Loucy (cell line): ENCODE measurements at regions not wholly inside any gene's neighbourhood (a gene's known extent, or its start where the extent isn't known, plus 50 kb on each side); places are given as distances from the start of the nearest gene placed in this dataset.

ENCODE experiments used
- H2AFZ ChIP-seq: fragments of 200-600 bp; sonication (generic); 2 replicates; pipeline ENCODE4 v1.6.0; 2016; ENCODE audit warnings: antibody characterized with exemption, mild to moderate bottlenecking, low read length, moderate library complexity
- H3F3A ChIP-seq: fragments of 200-600 bp; 2 replicates; pipeline ENCODE4 v1.6.0; 2016; ENCODE audit warnings: antibody characterized with exemption, low read depth, mild to moderate bottlenecking
- H3K27me3 ChIP-seq: fragments of 200-600 bp; sonication (generic); 2 replicates; pipeline ENCODE4 v1.6.1; 2014; ENCODE audit warnings: low read length, mild to moderate bottlenecking; ENCODE audit not compliant: insufficient read depth, poor library complexity, severe bottlenecking
- H3K36me3 ChIP-seq: fragments of 200-600 bp; sonication (generic); 2 replicates; pipeline ENCODE4 v1.6.1; 2016; ENCODE audit warnings: low read length; ENCODE audit not compliant: insufficient read depth
- H3K4me1 ChIP-seq: fragments of 200-600 bp; sonication (generic); 2 replicates; pipeline ENCODE4 v1.5.1; 2014; ENCODE audit warnings: low read length, mild to moderate bottlenecking; ENCODE audit not compliant: insufficient read depth, poor library complexity, severe bottlenecking
- H3K4me2 ChIP-seq: fragments of 200-600 bp; sonication (generic); 2 replicates; pipeline ENCODE4 v1.6.0; 2014; ENCODE audit warnings: antibody characterized with exemption, low read length, low read depth, mild to moderate bottlenecking; ENCODE audit not compliant: poor library complexity, severe bottlenecking
- H3K4me3 ChIP-seq: fragments of 200-600 bp; sonication (generic); 2 replicates; pipeline ENCODE4 v1.5.1; 2014; ENCODE audit warnings: low read length, mild to moderate bottlenecking, mixed read lengths; ENCODE audit not compliant: poor library complexity, severe bottlenecking
- H3K79me2 ChIP-seq: fragments of 200-600 bp; sonication (generic); 2 replicates; pipeline ENCODE4 v1.6.1; 2014; ENCODE audit warnings: low read length; ENCODE audit not compliant: insufficient read depth
- H3K9ac ChIP-seq: fragments of 200-600 bp; sonication (generic); 2 replicates; pipeline ENCODE4 v1.6.0; 2014; ENCODE audit warnings: mild to moderate bottlenecking, low read depth, low read length, moderate library complexity; ENCODE audit not compliant: poor library complexity, severe bottlenecking
- H3K9me2 ChIP-seq: fragments of 200-600 bp; sonication (generic); replicated peaks from 2 replicates; pipeline ENCODE4 v1.6.1; 2016; ENCODE audit warnings: low read depth, low read length, mixed read lengths
- H3K9me3 ChIP-seq: fragments of 200-600 bp; sonication (generic); 2 replicates; pipeline ENCODE4 v1.6.1; 2014; ENCODE audit warnings: mild to moderate bottlenecking, antibody characterized with exemption, low read length, low read depth; ENCODE audit not compliant: insufficient read depth
- H4K20me1 ChIP-seq: fragments of 200-600 bp; sonication (generic); 2 replicates; pipeline ENCODE4 v1.6.0; 2014; ENCODE audit warnings: antibody characterized with exemption, low read length, mild to moderate bottlenecking; ENCODE audit not compliant: insufficient read depth, poor library complexity, severe bottlenecking
- CTCF ChIP-seq: fragments of 200-600 bp; sonication (generic); conservative IDR thresholded peaks from 2 replicates; pipeline ENCODE4 v1.5.1; 2014; ENCODE audit warnings: mild to moderate bottlenecking, antibody characterized with exemption, low read length
- EZH2phosphoT487 ChIP-seq: fragments of 200-600 bp; IDR thresholded peaks from 2 replicates; pipeline ENCODE4 v1.6.1; 2018; ENCODE audit warnings: antibody characterized with exemption, mild to moderate bottlenecking, moderate library complexity, borderline replicate concordance

DNA sequence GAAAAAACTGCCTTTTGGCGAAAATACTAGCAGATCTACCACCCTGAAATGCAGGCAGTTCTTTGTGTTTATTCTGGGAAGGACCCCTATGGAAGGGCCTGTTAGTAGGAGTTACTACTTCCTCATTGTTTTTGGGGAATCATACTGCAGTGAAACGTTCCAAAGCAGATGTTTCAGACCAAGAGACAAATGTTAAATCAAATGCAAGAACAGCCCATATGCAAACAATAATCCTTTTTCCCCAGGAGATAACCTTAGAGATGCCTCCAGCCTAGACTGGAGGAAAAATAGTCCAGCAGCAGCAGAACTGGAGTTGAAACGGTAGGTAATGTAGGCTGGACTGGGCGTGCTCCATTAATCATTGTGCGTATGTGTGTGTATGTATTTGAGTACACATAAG lies 65.9 kb upstream of the VWDE start:
- H3K9me3 ChIP-seq = no peaks in the 10 kb centered on the region
- H3K4me2 ChIP-seq = no peak overlapping the region
- no peak overlapping the region for H3K9ac ChIP-seq
- H2AFZ ChIP-seq = no peak overlapping the region
- no peaks in the 10 kb centered on the region for H3F3A ChIP-seq
- H3K4me1 ChIP-seq = no peaks in the 10 kb centered on the region
- no peak overlapping the region for H3K4me3 ChIP-seq
- H3K79me2 ChIP-seq = no peaks in the 10 kb centered on the region
- H3K9me2 ChIP-seq = no peaks in the 10 kb centered on the region
- no peaks in the 10 kb centered on the region for H3K36me3 ChIP-seq
- no peak for TF ChIP-seq CTCF
- no peak for TF ChIP-seq EZH2phosphoT487
- no peaks in the 10 kb centered on the region for H4K20me1 ChIP-seq
- H3K27me3 ChIP-seq = no peaks in the 10 kb centered on the region

GRCh38 chr7:12470930-12471329 lies 67.3 kb upstream of the VWDE start:
- Histone ChIP-seq H3K27me3 (no peaks in the 10 kb centered on the region), H3K4me3 (no peak overlapping the region), H3K9ac (no peak overlapping the region), H3K9me2 (no peaks in the 10 kb centered on the region), H3K4me1 (no peaks in the 10 kb centered on the region), H4K20me1 (no peaks in the 10 kb centered on the region), H3K9me3 (no peaks in the 10 kb centered on the region), H3K36me3 (no peaks in the 10 kb centered on the region), H3K4me2 (no peak overlapping the region), H3F3A (no peaks in the 10 kb centered on the region), H2AFZ (no peak overlapping the region), H3K79me2 (no peaks in the 10 kb centered on the region)
- no peak for TF ChIP-seq CTCF
- TF ChIP-seq EZH2phosphoT487 = no peak

DNA sequence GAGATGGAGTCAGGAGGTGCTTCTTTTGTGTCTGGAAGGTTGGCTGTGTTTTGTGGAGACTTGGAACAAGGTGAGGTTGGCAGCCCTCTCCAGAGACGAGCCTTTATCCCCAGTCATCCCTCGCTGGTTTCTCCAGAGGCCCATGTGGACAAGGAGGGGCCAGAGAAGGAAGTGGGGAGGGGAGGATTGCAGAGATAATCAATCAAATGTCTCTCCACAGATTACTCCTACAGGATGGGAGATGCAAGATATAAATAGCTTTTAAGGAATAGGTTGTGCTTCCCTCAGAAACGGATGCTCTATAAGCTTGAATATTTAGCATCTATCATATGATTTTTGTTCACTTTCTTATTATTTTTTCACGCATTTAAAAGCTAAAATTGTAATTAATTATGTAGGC lies 70.4 kb upstream of the VWDE start:
- Histone ChIP-seq H3K9me3 (no peaks in the 10 kb centered on the region), H3K4me1 (no peaks in the 10 kb centered on the region), H3K9ac (no peak overlapping the region), H3K9me2 (no peaks in the 10 kb centered on the region), H3K4me3 (no peak overlapping the region), H3K4me2 (no peak overlapping the region), H3K36me3 (no peaks in the 10 kb centered on the region), H4K20me1 (no peaks in the 10 kb centered on the region), H3K79me2 (no peaks in the 10 kb centered on the region), H3F3A (no peaks in the 10 kb centered on the region), H3K27me3 (no peaks in the 10 kb centered on the region), H2AFZ (no peak overlapping the region)
- TF ChIP-seq EZH2phosphoT487 = no peak
- no peak for TF ChIP-seq CTCF
